ENCODE measurements at regions not wholly inside any gene's neighbourhood (a gene's known extent, or its start where the extent isn't known, plus 50 kb on each side); places are given as distances from the start of the nearest gene placed in this dataset.

DNA sequence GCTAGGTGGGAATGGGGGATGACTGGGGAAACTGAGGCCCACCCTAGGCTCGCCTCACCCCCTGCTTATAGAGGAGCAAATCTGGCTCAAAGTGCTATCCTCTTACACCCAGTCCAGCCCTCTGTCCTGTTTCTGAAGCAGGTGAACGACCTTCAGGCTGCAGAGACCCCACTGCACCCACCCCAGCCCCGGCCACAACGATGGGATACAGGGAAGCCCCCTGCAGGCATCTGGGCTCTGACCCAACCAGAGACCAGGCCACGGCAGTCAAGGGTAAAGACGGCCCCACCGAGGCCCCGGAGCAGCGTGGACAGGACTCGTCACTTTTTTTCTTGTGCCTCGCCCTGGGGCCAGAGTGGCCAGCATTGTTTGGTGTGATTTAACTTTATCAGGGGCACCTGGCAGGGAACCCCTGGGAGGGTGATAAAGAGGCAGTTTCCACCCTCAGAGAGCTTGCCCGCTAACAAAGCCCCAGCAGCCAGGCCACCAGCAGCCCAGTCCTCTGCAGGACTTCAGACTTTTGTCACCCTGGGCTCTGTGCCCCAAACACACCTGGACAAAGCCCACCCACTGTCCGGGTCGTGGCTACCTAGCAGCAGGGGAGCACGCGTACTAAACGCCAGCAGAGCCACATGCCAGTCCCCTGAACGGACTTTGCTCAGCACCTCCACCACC lies 612.6 kb downstream of the TBC1D22A start (continued):
- no peak for TF ChIP-seq FIP1L1 (IDR thresholded peaks at IDR 0.05; ENCODE audit: borderline replicate concordance, insufficient read depth, low read depth, low read length)

DNA sequence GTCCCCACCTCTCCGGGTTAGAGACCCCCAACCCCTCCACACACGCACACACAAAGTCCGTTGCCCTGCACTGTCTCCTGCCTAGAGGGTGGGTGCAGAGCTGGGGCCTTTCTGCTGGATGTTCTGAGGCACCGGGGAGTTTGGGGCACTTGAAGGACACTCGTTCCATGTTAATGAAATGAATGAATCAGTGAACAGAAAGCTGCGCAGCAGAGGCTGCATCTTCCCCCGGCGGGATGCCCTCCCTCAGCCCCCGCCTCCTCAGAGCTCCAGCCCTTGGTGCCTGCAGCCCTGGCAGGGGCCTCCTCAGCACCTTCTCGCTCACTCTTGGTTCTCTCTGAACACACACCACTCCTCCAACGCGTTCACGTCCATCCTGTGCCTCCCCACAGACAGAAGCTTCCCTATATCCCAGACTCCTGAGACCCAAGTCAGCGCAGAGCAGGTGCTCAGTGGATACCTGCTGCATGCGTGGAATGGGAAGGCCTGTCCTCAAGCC lies 611.9 kb downstream of the TBC1D22A start:
- Histone ChIP-seq H4K20me1 (ENCODE audit: insufficient read depth, low read length) (no peaks in the 10 kb centered on the region), H3K36me3 (replicated peaks in 1 of 2; ENCODE audit: control insufficient read depth in 1 of 2, insufficient read depth in 2 of 2, low read length in 2 of 2) (no peaks in the 10 kb centered on the region), H3K4me1 (ENCODE audit: insufficient read depth, low read length) (no peaks in the 10 kb centered on the region), H3K27me3 (ENCODE audit: control insufficient read depth in 1 of 2, insufficient read depth in 2 of 2, low read length in 2 of 2) (peaks cover 8 to 34% of the 10 kb centered on the region in 2 experiments; a peak in 3 of 5 replicates), H3K9me3 (ENCODE audit: low read length) (no peaks in the 10 kb centered on the region), H2AFZ (ENCODE audit: low read length) (no peak overlapping the region), H3K9ac (ENCODE audit: insufficient read depth, low read depth, low read length) (no peak overlapping the region), H3K27ac (ENCODE audit: extremely low read length, insufficient read depth, low read length) (no peak overlapping the region), H3K4me2 (ENCODE audit: low read depth, low read length) (no peak overlapping the region), H3K4me3 (replicated peaks in 1 of 3; ENCODE audit: insufficient read depth in 1 of 3, low read depth in 2 of 3, low read length in 3 of 3) (no peak overlapping the region), H3K79me2 (ENCODE audit: insufficient read depth, low read length) (no peaks in the 10 kb centered on the region)
- BruUV-seq (replicated peaks), result no TSS peak
- POLR2A ChIA-PET, result no interaction called here
- in situ Hi-C loops (cut with HindIII; ENCODE audit: extremely low pct_ligation_motif_present, low pct_unique_long_range_greater_than_20kb) (no loop called here), intact Hi-C loops (cut with micrococcal nuclease; ENCODE audit: unreplicated experiment) (no loop called here)
- no peak for DNase-seq (ENCODE audit: low spot score)
- ATAC-seq, result no peak; the same call in 2 of the 3 replicates
- no peak for TF ChIP-seq ZIK1 (CRISPR knock-in tag; IDR thresholded peaks at IDR 0.05; ENCODE audit: borderline replicate concordance, low read depth)
- TF ChIP-seq, protein P1, sequence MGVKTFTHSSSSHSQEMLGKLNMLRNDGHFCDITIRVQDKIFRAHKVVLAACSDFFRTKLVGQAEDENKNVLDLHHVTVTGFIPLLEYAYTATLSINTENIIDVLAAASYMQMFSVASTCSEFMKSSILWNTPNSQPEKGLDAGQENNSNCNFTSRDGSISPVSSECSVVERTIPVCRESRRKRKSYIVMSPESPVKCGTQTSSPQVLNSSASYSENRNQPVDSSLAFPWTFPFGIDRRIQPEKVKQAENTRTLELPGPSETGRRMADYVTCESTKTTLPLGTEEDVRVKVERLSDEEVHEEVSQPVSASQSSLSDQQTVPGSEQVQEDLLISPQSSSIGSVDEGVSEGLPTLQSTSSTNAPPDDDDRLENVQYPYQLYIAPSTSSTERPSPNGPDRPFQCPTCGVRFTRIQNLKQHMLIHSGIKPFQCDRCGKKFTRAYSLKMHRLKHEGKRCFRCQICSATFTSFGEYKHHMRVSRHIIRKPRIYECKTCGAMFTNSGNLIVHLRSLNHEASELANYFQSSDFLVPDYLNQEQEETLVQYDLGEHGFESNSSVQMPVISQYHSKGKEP (CRISPR knock-in tag; IDR thresholded peaks at IDR 0.05), result no peak
- TF ChIP-seq, protein P2, sequence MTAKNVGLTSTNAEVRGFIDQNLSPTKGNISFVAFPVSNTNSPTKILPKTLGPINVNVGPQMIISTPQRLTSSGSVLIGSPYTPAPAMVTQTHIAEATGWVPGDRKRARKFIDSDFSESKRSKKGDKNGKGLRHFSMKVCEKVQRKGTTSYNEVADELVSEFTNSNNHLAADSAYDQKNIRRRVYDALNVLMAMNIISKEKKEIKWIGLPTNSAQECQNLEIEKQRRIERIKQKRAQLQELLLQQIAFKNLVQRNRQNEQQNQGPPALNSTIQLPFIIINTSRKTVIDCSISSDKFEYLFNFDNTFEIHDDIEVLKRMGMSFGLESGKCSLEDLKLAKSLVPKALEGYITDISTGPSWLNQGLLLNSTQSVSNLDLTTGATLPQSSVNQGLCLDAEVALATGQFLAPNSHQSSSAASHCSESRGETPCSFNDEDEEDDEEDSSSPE (CRISPR knock-in tag; IDR thresholded peaks at IDR 0.05), result no peak
- TF ChIP-seq ZSCAN30 (CRISPR knock-in tag; IDR thresholded peaks at IDR 0.05), result no peak
- CTCF ChIA-PET (ENCODE audit: low intra/inter-chr PET ratio, low total read pairs), result no interaction called here
- 16% methylated on average over 12 of the region's 15 CpGs for WGBS (ENCODE audit: low lambda C conversion rate)
- no peak for FAIRE-seq

All from HepG2 (cell line).